HG03280 (cell line): ENCODE measurements at regions not wholly inside any gene's neighbourhood (a gene's known extent, or its start where the extent isn't known, plus 50 kb on each side); places are given as distances from the start of the nearest gene placed in this dataset.

Source experiments
- ATAC-seq: cut with Tn5 transposase; IDR thresholded peaks from one replicate; pipeline ENCODE4 v1.9.1; 2021; ENCODE audit warnings: mild to moderate bottlenecking, moderate library complexity; ENCODE audit not compliant: unreplicated experiment

- no peak for ATAC-seq
Observed at GRCh38 chr5:167947306-167947705, 344.1 kb upstream of the WWC1 start.

- ATAC-seq = no peak
Observed at GRCh38 chr5:167948251-167948650, 343.2 kb upstream of the WWC1 start.

GRCh38 chr5:167949435-167949834 is 342.0 kb upstream of the WWC1 start:
- ATAC-seq = no peak

GRCh38 chr5:167950126-167950721 is 341.2 kb upstream of the WWC1 start:
- no peak for ATAC-seq

- no peak for ATAC-seq
Observed at GRCh38 chr5:167951116-167951515, 340.3 kb upstream of the WWC1 start.

GRCh38 chr5:167952278-167952995 is 339.0 kb upstream of the WWC1 start:
- no peak for ATAC-seq

GRCh38 chr5:167953151-167953798 is 338.2 kb upstream of the WWC1 start:
- no peak for ATAC-seq

- ATAC-seq = no peak
Observed at GRCh38 chr5:167961731-167962130, 329.7 kb upstream of the WWC1 start.

- no peak for ATAC-seq
Observed at GRCh38 chr5:167964529-167964928, 326.9 kb upstream of the WWC1 start.

GRCh38 chr5:167965710-167966109 is 325.7 kb upstream of the WWC1 start:
- ATAC-seq = no peak

GRCh38 chr5:167966979-167967378 is 324.5 kb upstream of the WWC1 start:
- ATAC-seq = no peak

GRCh38 chr5:167967494-167968177 is 323.8 kb upstream of the WWC1 start:
- no peak for ATAC-seq

GRCh38 chr5:167968837-167969236 is 322.6 kb upstream of the WWC1 start:
- ATAC-seq = no peak

GRCh38 chr5:167969998-167970397 is 321.4 kb upstream of the WWC1 start:
- ATAC-seq = no peak

- ATAC-seq = no peak
Observed at GRCh38 chr5:167971706-167972105, 319.7 kb upstream of the WWC1 start.

GRCh38 chr5:167973126-167973525 is 318.3 kb upstream of the WWC1 start:
- ATAC-seq = no peak

GRCh38 chr5:167984951-167985350 is 306.5 kb upstream of the WWC1 start:
- ATAC-seq = no peak

- ATAC-seq = no peak
Observed at GRCh38 chr5:167985373-167985772, 306.1 kb upstream of the WWC1 start.

- ATAC-seq = no peak
Observed at GRCh38 chr5:167987490-167988280, 303.8 kb upstream of the WWC1 start.

GRCh38 chr5:167992868-167993267 is 298.6 kb upstream of the WWC1 start:
- no peak for ATAC-seq

- no peak for ATAC-seq
Observed at GRCh38 chr5:167993771-167994170, 297.7 kb upstream of the WWC1 start.
